ENCODE measurements at regions not wholly inside any gene's neighbourhood (a gene's known extent, or its start where the extent isn't known, plus 50 kb on each side); places are given as distances from the start of the nearest gene placed in this dataset.

GRCh38 chr9:107431461-107431860 is 58.1 kb downstream of the KLF4 start:
- DNase-seq, result no peak

- no peak for DNase-seq
These were observed 59.5 kb downstream of the KLF4 start for GRCh38 chr9:107430071-107430470.

GRCh38 chr9:107426126-107426525 is 63.4 kb downstream of the KLF4 start:
- no peak for DNase-seq

GRCh38 chr9:107425101-107426025 is 64.2 kb downstream of the KLF4 start:
- DNase-seq, result peak; percentile 27

GRCh38 chr9:107423540-107423939 is 66.0 kb downstream of the KLF4 start:
- DNase-seq, result no peak

- peak; percentile 35 for DNase-seq
These were observed 67.1 kb downstream of the KLF4 start for GRCh38 chr9:107422189-107423185.

- no peak for DNase-seq
These were observed 79.1 kb downstream of the KLF4 start for GRCh38 chr9:107410420-107410819.

- DNase-seq, result no peak
These were observed 79.8 kb downstream of the KLF4 start for GRCh38 chr9:107409581-107410389.

- DNase-seq, result no peak
These were observed 81.9 kb downstream of the KLF4 start for GRCh38 chr9:107407675-107408074.

GRCh38 chr9:107405511-107405910 is 84.1 kb downstream of the KLF4 start:
- no peak for DNase-seq

GRCh38 chr9:107404736-107405135 is 84.8 kb downstream of the KLF4 start:
- DNase-seq, result no peak

GRCh38 chr9:107404161-107404560 is 85.4 kb downstream of the KLF4 start:
- DNase-seq, result no peak

GRCh38 chr9:107397076-107398044 is 92.2 kb downstream of the KLF4 start:
- no peak for DNase-seq

- no peak for DNase-seq
These were observed 95.3 kb downstream of the KLF4 start for GRCh38 chr9:107394264-107394663.

- no peak for DNase-seq
These were observed 98.8 kb downstream of the KLF4 start for GRCh38 chr9:107390778-107391177.

GRCh38 chr9:107390279-107390678 is 99.3 kb downstream of the KLF4 start:
- DNase-seq, result no peak

GRCh38 chr9:107389617-107390071 is 99.9 kb downstream of the KLF4 start:
- no peak for DNase-seq

GRCh38 chr9:107388890-107389289 is 100.7 kb downstream of the KLF4 start:
- DNase-seq, result no peak

- DNase-seq, result no peak
These were observed 102.2 kb downstream of the KLF4 start for GRCh38 chr9:107387409-107387808.

- DNase-seq, result no peak
These were observed 103.2 kb downstream of the KLF4 start for GRCh38 chr9:107386396-107386795.

Measured in CD4-positive, alpha-beta T cell treated with Interleukin-15 for 1 hour (primary cell).